Liver (tissue), 8 donors: ENCODE measurements at regions not wholly inside any gene's neighbourhood (a gene's known extent, or its start where the extent isn't known, plus 50 kb on each side); places are given as distances from the start of the nearest gene placed in this dataset.

Source experiments
- DNase-seq: peaks from one replicate; pipeline ENCODE4 v3.0.0-alpha.2; 2017; ENCODE audit warnings: low spot score
- H3K27ac ChIP-seq, 2 donors: one replicate each; pipeline ENCODE4 v1.7.0; 2013; ENCODE audit warnings: inconsistent platforms in 2 of 2, low read length in 2 of 2, control low read depth in 1 of 2, low read depth in 1 of 2, mild to moderate bottlenecking in 1 of 2
- H3K27me3 ChIP-seq, 4 donors: one replicate each; pipeline versions ENCODE4 v1.6.1 to v1.7.0; 2013; ENCODE audit warnings: low read length in 3 of 4, inconsistent platforms in 1 of 4, mild to moderate bottlenecking in 1 of 4, moderate library complexity in 1 of 4; ENCODE audit not compliant: control insufficient read depth in 4 of 4, insufficient read depth in 4 of 4
- H3K36me3 ChIP-seq, 4 donors: one replicate each; pipeline versions ENCODE4 v1.6.1 to v1.7.0; 2013; ENCODE audit warnings: low read length in 3 of 4, mild to moderate bottlenecking in 3 of 4, low read depth in 1 of 4, moderate library complexity in 1 of 4; ENCODE audit not compliant: control insufficient read depth in 4 of 4, insufficient read depth in 3 of 4
- H3K4me1 ChIP-seq, 4 donors: one replicate each; pipeline versions ENCODE4 v1.6.1 to v1.7.0; 2013; ENCODE audit warnings: low read length in 3 of 4, mild to moderate bottlenecking in 3 of 4, moderate library complexity in 1 of 4; ENCODE audit not compliant: control insufficient read depth in 4 of 4, insufficient read depth in 4 of 4
- H3K4me3 ChIP-seq, 3 donors: one replicate each; pipeline versions ENCODE4 v1.6.1 to v1.7.0; 2013; ENCODE audit warnings: low read length in 3 of 3, control low read depth in 1 of 3, low read depth in 1 of 3, mild to moderate bottlenecking in 1 of 3
- H3K9ac ChIP-seq, 2 donors: one replicate each; pipeline ENCODE4 v1.7.0; 2013; ENCODE audit warnings: low read length in 2 of 2, mild to moderate bottlenecking in 2 of 2, moderate library complexity in 2 of 2, control low read depth in 1 of 2, low read depth in 1 of 2
- H3K9me3 ChIP-seq, 4 donors: one replicate each; pipeline versions ENCODE4 v1.6.1 to v1.7.0; 2013; ENCODE audit warnings: low read length in 3 of 4; ENCODE audit not compliant: control insufficient read depth in 4 of 4
- ATF3 ChIP-seq: IDR thresholded peaks from 2 replicates; pipeline ENCODE4 v1.6.1; 2016; ENCODE audit warnings: antibody characterized with exemption
- CTCF ChIP-seq: fragments of 150-350 bp; IDR thresholded peaks from 2 replicates; pipeline ENCODE4 v1.5.1; 2017; ENCODE audit warnings: improper control_type of control experiment, low read depth, low read length; ENCODE audit not compliant: missing input control
- EGR1 ChIP-seq, 2 donors: IDR thresholded peaks; 2 replicates each; pipeline ENCODE4 v1.6.1; 2016 to 2018; ENCODE audit warnings: antibody characterized with exemption in 2 of 2, low read depth in 2 of 2
- FOXA1 ChIP-seq: IDR thresholded peaks from 2 replicates; pipeline ENCODE4 v1.6.1; 2016; ENCODE audit warnings: antibody characterized with exemption
- FOXA2 ChIP-seq: IDR thresholded peaks from 2 replicates; pipeline ENCODE4 v1.6.1; 2016; ENCODE audit warnings: antibody characterized with exemption
- GABPA ChIP-seq, 2 donors: IDR thresholded peaks in 1 of 2; conservative IDR thresholded peaks in 1 of 2; 2 replicates each; pipeline ENCODE4 v1.6.1; 2016; ENCODE audit warnings: antibody characterized with exemption in 2 of 2, mild to moderate bottlenecking in 1 of 2, moderate library complexity in 1 of 2
- HNF4A ChIP-seq, 2 donors: conservative IDR thresholded peaks; 2 replicates each; pipeline ENCODE4 v1.6.1; 2016; ENCODE audit warnings: antibody characterized with exemption in 2 of 2, mild to moderate bottlenecking in 2 of 2
- HNF4G ChIP-seq: IDR thresholded peaks from 2 replicates; pipeline ENCODE4 v1.6.1; 2016; ENCODE audit warnings: antibody characterized with exemption
- JUND ChIP-seq, 2 donors: IDR thresholded peaks; 2 replicates each; pipeline ENCODE4 v1.6.1; 2016; ENCODE audit warnings: antibody characterized with exemption in 2 of 2
- MAX ChIP-seq: IDR thresholded peaks from 2 replicates; pipeline ENCODE4 v1.6.1; 2016; ENCODE audit warnings: antibody characterized with exemption
- NR2F2 ChIP-seq: IDR thresholded peaks from 2 replicates; pipeline ENCODE4 v1.6.1; 2016; ENCODE audit warnings: antibody characterized with exemption
- RAD21 ChIP-seq, 2 donors: IDR thresholded peaks; 2 replicates each; pipeline ENCODE4 v1.6.1; 2016; ENCODE audit warnings: antibody characterized with exemption in 2 of 2, mild to moderate bottlenecking in 2 of 2
- REST ChIP-seq: IDR thresholded peaks from 2 replicates; pipeline ENCODE4 v1.6.1; 2016; ENCODE audit warnings: antibody characterized with exemption, mild to moderate bottlenecking
- RXRA ChIP-seq, 2 donors: IDR thresholded peaks; 2 replicates each; pipeline ENCODE4 v1.6.1; 2017 to 2018; ENCODE audit warnings: antibody characterized with exemption in 2 of 2, mild to moderate bottlenecking in 1 of 2
- SP1 ChIP-seq: IDR thresholded peaks from 2 replicates; pipeline ENCODE4 v1.6.1; 2018; ENCODE audit warnings: antibody characterized with exemption, mild to moderate bottlenecking
- TAF1 ChIP-seq: conservative IDR thresholded peaks from 2 replicates; pipeline ENCODE4 v1.6.1; 2016; ENCODE audit warnings: antibody characterized with exemption, mild to moderate bottlenecking
- YY1 ChIP-seq: IDR thresholded peaks from 2 replicates; pipeline ENCODE4 v1.6.1; 2016; ENCODE audit warnings: antibody characterized with exemption, mild to moderate bottlenecking
- WGBS: extraction: QIAGEN DNeasy Blood & Tissue Kit; methylation state at CpG from one replicate; pipeline ENCODE4 v1.1.7; 2013; 5-methylcytosine and 5-hydroxymethylcytosine counted together
- TF ChIP-seq, protein P1 (sequence below): IDR thresholded peaks from 2 replicates; pipeline ENCODE4 v1.6.1; 2016; ENCODE audit warnings: antibody characterized with exemption
- donor health status: healthy.
- donor health status: healthy.
- donor health status: healthy.
- donor health status: healthy.
- donor health status: healthy.

DNA sequence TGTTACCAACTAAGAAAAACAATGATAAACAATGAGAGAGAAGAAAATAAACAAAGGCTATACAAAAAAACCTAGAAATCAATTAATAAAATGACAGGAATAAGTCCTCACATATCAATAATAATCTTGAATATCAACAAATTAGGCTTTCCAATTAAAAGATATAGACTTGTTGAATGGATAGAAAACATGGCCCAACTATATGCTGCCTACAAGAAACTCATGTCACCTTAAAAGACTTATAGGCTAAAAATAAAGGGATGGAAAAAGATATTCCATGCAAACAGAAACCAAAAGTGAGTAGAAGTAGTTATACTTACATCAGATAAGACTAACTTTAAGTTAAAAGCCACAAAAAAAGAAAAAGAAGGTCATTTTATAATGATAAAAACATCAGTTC lies 183.9 kb downstream of the MYRFL start:
- Histone ChIP-seq H3K4me1 (no peaks in the 10 kb centered on the region), H3K4me3 (no peak overlapping the region), H3K36me3 (no peaks in the 10 kb centered on the region), H3K27ac (no peak overlapping the region), H3K27me3 (no peaks in the 10 kb centered on the region), H3K9me3 (peaks cover 0 to 8% (median 2%) of the 10 kb centered on the region in 4 donors), H3K9ac (no peak overlapping the region)
- TF ChIP-seq HNF4A (conservative IDR thresholded peaks at IDR 0.05) = no peak
- no peak for TF ChIP-seq GABPA (IDR thresholded peaks at IDR 0.05 in 1 of 2, conservative IDR thresholded peaks at IDR 0.05 in 1 of 2)
- no peak for TF ChIP-seq FOXA1
- TF ChIP-seq EGR1 (IDR thresholded peaks at IDR 0.05; ENCODE audit: low read depth in 2 of 2) = no peak
- TF ChIP-seq JUND (IDR thresholded peaks at IDR 0.05) = no peak
- no peak for TF ChIP-seq FOXA2
- TF ChIP-seq SP1 = no peak
- no peak for TF ChIP-seq RAD21 (IDR thresholded peaks at IDR 0.05)
- no peak for TF ChIP-seq TAF1
- TF ChIP-seq NR2F2 = no peak
- TF ChIP-seq, protein P1, sequence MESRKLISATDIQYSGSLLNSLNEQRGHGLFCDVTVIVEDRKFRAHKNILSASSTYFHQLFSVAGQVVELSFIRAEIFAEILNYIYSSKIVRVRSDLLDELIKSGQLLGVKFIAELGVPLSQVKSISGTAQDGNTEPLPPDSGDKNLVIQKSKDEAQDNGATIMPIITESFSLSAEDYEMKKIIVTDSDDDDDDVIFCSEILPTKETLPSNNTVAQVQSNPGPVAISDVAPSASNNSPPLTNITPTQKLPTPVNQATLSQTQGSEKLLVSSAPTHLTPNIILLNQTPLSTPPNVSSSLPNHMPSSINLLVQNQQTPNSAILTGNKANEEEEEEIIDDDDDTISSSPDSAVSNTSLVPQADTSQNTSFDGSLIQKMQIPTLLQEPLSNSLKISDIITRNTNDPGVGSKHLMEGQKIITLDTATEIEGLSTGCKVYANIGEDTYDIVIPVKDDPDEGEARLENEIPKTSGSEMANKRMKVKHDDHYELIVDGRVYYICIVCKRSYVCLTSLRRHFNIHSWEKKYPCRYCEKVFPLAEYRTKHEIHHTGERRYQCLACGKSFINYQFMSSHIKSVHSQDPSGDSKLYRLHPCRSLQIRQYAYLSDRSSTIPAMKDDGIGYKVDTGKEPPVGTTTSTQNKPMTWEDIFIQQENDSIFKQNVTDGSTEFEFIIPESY = no peak
- no peak for TF ChIP-seq RXRA (IDR thresholded peaks at IDR 0.05)
- no peak for TF ChIP-seq REST
- TF ChIP-seq ATF3 = no peak
- no peak for TF ChIP-seq CTCF
- DNase-seq = no peak

- Histone ChIP-seq H3K9me3 (peaks cover 0 to 8% (median 2%) of the 10 kb centered on the region in 4 donors), H3K27me3 (no peaks in the 10 kb centered on the region), H3K4me1 (no peaks in the 10 kb centered on the region), H3K27ac (no peak overlapping the region), H3K9ac (no peak overlapping the region), H3K36me3 (no peaks in the 10 kb centered on the region), H3K4me3 (no peak overlapping the region)
- 86% methylated on average over 1 of the region's 1 CpG for WGBS
- TF ChIP-seq RXRA (IDR thresholded peaks at IDR 0.05) (no peak), YY1 (no peak), REST (no peak), HNF4A (conservative IDR thresholded peaks at IDR 0.05) (no peak), FOXA1 (no peak), HNF4G (no peak), FOXA2 (no peak), RAD21 (IDR thresholded peaks at IDR 0.05) (no peak), MAX (no peak), TAF1 (no peak), SP1 (no peak)
- TF ChIP-seq, protein P1 = no peak
- no peak for DNase-seq
These were observed 186.3 kb downstream of the MYRFL start for GRCh38 chr12:70011353-70011752.
